HCT116 (cell line): ENCODE measurements at regions not wholly inside any gene's neighbourhood (a gene's known extent, or its start where the extent isn't known, plus 50 kb on each side); places are given as distances from the start of the nearest gene placed in this dataset.
A peak's percentile ranks its signal among the peaks of the same experiment; 100 is the strongest.

Experiments used
- ATAC-seq: fragments of 200-7000 bp; cut with Tn5 transposase; 2 replicates; pipeline ENCODE4 v1.9.1; 2020; ENCODE audit warnings: mild to moderate bottlenecking, moderate library complexity
- BruUV-seq: library from RNA; stranded (reverse); fragments of 400-500 nt; replicated peaks from 2 replicates; lab custom pipeline; 2021; lab: Mats Ljungman, UMichigan
- CTCF ChIA-PET: fragments of 300-600 bp; sonication (Branson Sonifier 250); formaldehyde crosslinking; loops from one replicate; lab custom pipeline; 2021; ENCODE audit warnings: antibody characterized with exemption; lab: Charles Lee
- POLR2A ChIA-PET: fragments of 300-600, 350-600 bp; sonication (Branson Sonifier 250); formaldehyde crosslinking; loops from one replicate; lab custom pipeline; 2021; ENCODE audit warnings: antibody characterized with exemption; lab: Charles Lee
- RAD21 ChIA-PET, 2 experiments: fragments of 300-600 bp; sonication (Branson Sonifier 250); formaldehyde crosslinking; loops; one replicate each; lab custom pipeline; 2023; ENCODE audit warnings: low total read pairs in 2 of 2; ENCODE audit not compliant: uncharacterized antibody in 2 of 2, unreplicated experiment in 2 of 2, low non-redundant PET in 1 of 2; lab: Charles Lee
- DNase-seq: peaks from one replicate; pipeline ENCODE4 v3.0.0-alpha.2; 2010; ENCODE audit warnings: low read depth, low spot score
- H2AFZ ChIP-seq: fragments of 200-600 bp; shearing (Covaris generic), sonication (generic); 2 replicates; pipeline ENCODE4 v1.6.1; 2017; ENCODE audit warnings: low read depth, mixed run types, mixed read lengths, antibody characterized with exemption, low read length; ENCODE audit not compliant: poor library complexity, severe bottlenecking
- H3K27ac ChIP-seq: 2 replicates; pipeline ENCODE4 v1.5.1; 2012; ENCODE audit warnings: low read depth, low read length
- H3K27me3 ChIP-seq: fragments of 200-600 bp; sonication (generic); 2 replicates; pipeline ENCODE4 v1.6.1; 2016; ENCODE audit warnings: mixed run types, low read length, mixed read lengths; ENCODE audit not compliant: insufficient read depth
- H3K36me3 ChIP-seq, 2 experiments: fragments of 200-500 bp in 1 of 2; fragments of 200-600 bp in 1 of 2; sonication (Bioruptor generic) in 1 of 2; sonication (generic) in 1 of 2; 2 replicates each; pipeline versions ENCODE4 v1.5.1 to v1.6.1; 2014 to 2016; ENCODE audit warnings: low read length in 2 of 2, inconsistent platforms in 1 of 2, mixed read lengths in 1 of 2, mixed run types in 1 of 2; ENCODE audit not compliant: insufficient read depth in 2 of 2, control insufficient read depth in 1 of 2
- H3K4me1 ChIP-seq, 2 experiments: fragments of 200-600 bp in 1 of 2; sonication (generic) in 1 of 2; 2 replicates each; pipeline versions ENCODE4 v1.5.1 to v1.6.1; 2012 to 2017; ENCODE audit warnings: low read length in 2 of 2, inconsistent platforms in 1 of 2, mild to moderate bottlenecking in 1 of 2, mixed read lengths in 1 of 2, mixed run types in 1 of 2, moderate library complexity in 1 of 2; ENCODE audit not compliant: insufficient read depth in 2 of 2, control insufficient read depth in 1 of 2
- H3K4me2 ChIP-seq: fragments of 200-600 bp; sonication (generic); 2 replicates; pipeline ENCODE4 v1.6.1; 2017; ENCODE audit warnings: mixed run types, low read length, mixed read lengths
- H3K4me3 ChIP-seq, 2 experiments: fragments of 200-600 bp in 1 of 2; sonication (generic) in 1 of 2; replicated peaks in 1 of 2; 2 replicates each; pipeline ENCODE4 v1.5.1; 2011 to 2016; ENCODE audit warnings: low read length in 2 of 2, control low read depth in 1 of 2, low read depth in 1 of 2, mild to moderate bottlenecking in 1 of 2, mixed read lengths in 1 of 2, mixed run types in 1 of 2
- H3K79me2 ChIP-seq: fragments of 200-600 bp; sonication (generic); 2 replicates; pipeline ENCODE4 v1.6.1; 2017; ENCODE audit warnings: mild to moderate bottlenecking, mixed run types, low read length, moderate library complexity, mixed read lengths; ENCODE audit not compliant: insufficient read depth
- H3K9ac ChIP-seq: fragments of 200-600 bp; sonication (generic); 2 replicates; pipeline ENCODE4 v1.6.1; 2016; ENCODE audit warnings: low read length, mixed read lengths
- H3K9me2 ChIP-seq: fragments of 200-600 bp; sonication (generic), shearing (Covaris generic); 2 replicates; pipeline ENCODE4 v1.6.1; 2017; ENCODE audit warnings: mixed run types, mild to moderate bottlenecking, moderate library complexity; ENCODE audit not compliant: insufficient read depth
- H3K9me3 ChIP-seq, 2 experiments: fragments of 200-500 bp in 1 of 2; fragments of 200-600 bp in 1 of 2; sonication (Bioruptor generic) in 1 of 2; sonication (generic) in 1 of 2; 2 replicates each; pipeline ENCODE4 v1.6.1; 2014 to 2017; ENCODE audit warnings: low read length in 2 of 2, mixed read lengths in 2 of 2, inconsistent platforms in 1 of 2, low read depth in 1 of 2, mild to moderate bottlenecking in 1 of 2, mixed run types in 1 of 2, moderate library complexity in 1 of 2; ENCODE audit not compliant: control insufficient read depth in 1 of 2, insufficient read depth in 1 of 2
- H4K20me1 ChIP-seq: fragments of 200-600 bp; sonication (generic), shearing (Covaris generic); 2 replicates; pipeline ENCODE4 v1.6.1; 2017; ENCODE audit warnings: mixed run types, mild to moderate bottlenecking, moderate library complexity; ENCODE audit not compliant: insufficient read depth
- CTCF ChIP-seq, 3 experiments: fragments of 200-600 bp in 1 of 3; sonication (generic) in 1 of 3; IDR thresholded peaks in 2 of 3; conservative IDR thresholded peaks in 1 of 3; 2 replicates each; pipeline ENCODE4 v1.5.1; 2012 to 2017; ENCODE audit warnings: low read depth in 2 of 3, low read length in 2 of 3, antibody characterized with exemption in 1 of 3, borderline replicate concordance in 1 of 3, control low read depth in 1 of 3, mild to moderate bottlenecking in 1 of 3, mixed read lengths in 1 of 3, mixed run types in 1 of 3, moderate library complexity in 1 of 3; ENCODE audit not compliant: insufficient read depth in 1 of 3
- RAD21 ChIP-seq: IDR thresholded peaks from 2 replicates; pipeline ENCODE4 v1.6.1; 2012; ENCODE audit warnings: low read depth, mild to moderate bottlenecking
- intact Hi-C: fragments of 100-400 bp; cut with micrococcal nuclease; formaldehyde crosslinking; loops from 2 replicates; pipeline ENCODE4 v1.10.0; 2022
- TF ChIP-seq, protein P1 (sequence below): IDR thresholded peaks from 2 replicates; pipeline ENCODE4 v1.6.1; 2011; ENCODE audit warnings: mild to moderate bottlenecking, low read length, moderate library complexity; ENCODE audit not compliant: insufficient replicate concordance; ENCODE audit errors: extremely low read depth

GRCh38 chr6:138004430-138005287, 102.6 kb downstream of the PERP start:
- POLR2A ChIA-PET = interaction anchor here (1.0 to 1.1 kb wide), 2 partner anchors 104 to 155 kb away, joined by 4 read pairs; no protein-coding TSS in a partner anchor
- Histone ChIP-seq H3K4me2 (no peak overlapping the region), H3K79me2 (no peaks in the 10 kb centered on the region), H4K20me1 (no peaks in the 10 kb centered on the region), H2AFZ (peak overlapping the region; percentile 29), H3K27ac (no peak overlapping the region), H3K4me3 (no peak overlapping the region), H3K9ac (no peak overlapping the region), H3K9me2 (no peaks in the 10 kb centered on the region), H3K27me3 (no peaks in the 10 kb centered on the region), H3K4me1 (peaks cover 0 to 17% of the 10 kb centered on the region in 2 experiments; a peak in 3 of 4 replicates), H3K36me3 (no peaks in the 10 kb centered on the region), H3K9me3 (no peaks in the 10 kb centered on the region)
- CTCF ChIA-PET = interaction anchor here (0.9 to 8.7 kb wide), 11 partner anchors 9 to 928 kb away, joined by 3 to 102 read pairs (median 5); no protein-coding TSS in a partner anchor
- intact Hi-C loops = loop anchor here (1.0 to 10.0 kb wide), 4 partner anchors 83 to 1360 kb away; no protein-coding TSS in a partner anchor
- TF ChIP-seq, protein P1, sequence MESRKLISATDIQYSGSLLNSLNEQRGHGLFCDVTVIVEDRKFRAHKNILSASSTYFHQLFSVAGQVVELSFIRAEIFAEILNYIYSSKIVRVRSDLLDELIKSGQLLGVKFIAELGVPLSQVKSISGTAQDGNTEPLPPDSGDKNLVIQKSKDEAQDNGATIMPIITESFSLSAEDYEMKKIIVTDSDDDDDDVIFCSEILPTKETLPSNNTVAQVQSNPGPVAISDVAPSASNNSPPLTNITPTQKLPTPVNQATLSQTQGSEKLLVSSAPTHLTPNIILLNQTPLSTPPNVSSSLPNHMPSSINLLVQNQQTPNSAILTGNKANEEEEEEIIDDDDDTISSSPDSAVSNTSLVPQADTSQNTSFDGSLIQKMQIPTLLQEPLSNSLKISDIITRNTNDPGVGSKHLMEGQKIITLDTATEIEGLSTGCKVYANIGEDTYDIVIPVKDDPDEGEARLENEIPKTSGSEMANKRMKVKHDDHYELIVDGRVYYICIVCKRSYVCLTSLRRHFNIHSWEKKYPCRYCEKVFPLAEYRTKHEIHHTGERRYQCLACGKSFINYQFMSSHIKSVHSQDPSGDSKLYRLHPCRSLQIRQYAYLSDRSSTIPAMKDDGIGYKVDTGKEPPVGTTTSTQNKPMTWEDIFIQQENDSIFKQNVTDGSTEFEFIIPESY = no peak
- TF ChIP-seq CTCF (IDR thresholded peaks at IDR 0.05 in 2 of 3, conservative IDR thresholded peaks at IDR 0.05 in 1 of 3; ENCODE audit: borderline replicate concordance in 1 of 3, insufficient read depth in 1 of 3, low read depth in 2 of 3, low read length in 2 of 3) = peak; percentile 43 to 65 (median 51); a peak in 5 of 6 replicates
- peak; percentile 69 for TF ChIP-seq RAD21
- BruUV-seq = no TSS peak
- peak; percentile 71 for ATAC-seq
- RAD21 ChIA-PET = interaction anchor here in 1 of 2 experiments (0.6 to 1.7 kb wide), 2 partner anchors 104 to 839 kb away, joined by 3 to 9 read pairs; no protein-coding TSS in a partner anchor
- DNase-seq = peak; percentile 32
